K562 (cell line): ENCODE measurements at regions not wholly inside any gene's neighbourhood (a gene's known extent, or its start where the extent isn't known, plus 50 kb on each side); places are given as distances from the start of the nearest gene placed in this dataset.

Experiments
- ATAC-seq: fragments of 200-7000 bp; cut with Tn5 transposase; 3 replicates; pipeline ENCODE4 v1.9.1; 2020; ENCODE audit warnings: moderate library complexity
- BruUV-seq: library from RNA; stranded (reverse); fragments of 400-500 nt; replicated peaks from 2 replicates; lab custom pipeline; 2021; lab: Mats Ljungman, UMichigan
- CTCF ChIA-PET: fragments of 300-600 bp; formaldehyde crosslinking; extraction: SDS; loops from one replicate; lab custom pipeline; 2021; ENCODE audit warnings: low intra/inter-chr PET ratio; lab: Yijun Ruan, JAX
- POLR2A ChIA-PET: fragments of 300-600, 350-650 bp; sonication (Branson Sonifier 250); formaldehyde crosslinking; extraction: SDS; loops from one replicate; lab custom pipeline; 2021; ENCODE audit warnings: antibody characterized with exemption, inconsistent platforms; lab: Yijun Ruan, JAX
- DNase-seq, 4 experiments: peaks; one replicate each; pipeline versions ENCODE4 v3.0.0 to v3.0.0-alpha.2; 2011 to 2018; ENCODE audit warnings: low spot score in 3 of 4, mixed read lengths in 3 of 4; ENCODE audit errors: extremely low read depth in 1 of 4
- FAIRE-seq: peaks from 2 replicates; lab custom pipeline; 2011; peaks lifted over from hg19 to GRCh38; lab: Jason Lieb, UNC
- H2AFZ ChIP-seq: 2 replicates; pipeline ENCODE4 v1.6.0; 2011; ENCODE audit warnings: low read depth, low read length, control low read depth, inconsistent platforms
- H3K27ac ChIP-seq: fragments of 200-600 bp; 3 replicates; pipeline ENCODE4 v1.8.0; 2011; ENCODE audit warnings: low read depth, mild to moderate bottlenecking, control low read depth, inconsistent platforms, low read length, moderate library complexity, mixed read lengths; ENCODE audit errors: extremely low read depth
- H3K27me3 ChIP-seq, 2 experiments: fragments of 300-600 bp in 1 of 2; 2 replicates in 1 of 2; 3 replicates in 1 of 2; pipeline versions ENCODE4 v1.6.0 to v1.8.0; 2011; ENCODE audit warnings: inconsistent platforms in 2 of 2, low read length in 2 of 2, mild to moderate bottlenecking in 1 of 2, mixed read lengths in 1 of 2, moderate library complexity in 1 of 2; ENCODE audit not compliant: control insufficient read depth in 2 of 2, insufficient read depth in 2 of 2
- H3K36me3 ChIP-seq: fragments of 300-600 bp; 3 replicates; pipeline ENCODE4 v1.8.0; 2011; ENCODE audit warnings: mild to moderate bottlenecking, low read length, inconsistent platforms; ENCODE audit not compliant: control insufficient read depth, insufficient read depth
- H3K4me1 ChIP-seq, 2 experiments: fragments of 200-600 bp in 1 of 2; replicated peaks in 1 of 2; 2 replicates in 1 of 2; 3 replicates in 1 of 2; pipeline versions ENCODE4 v1.5.1 to v1.8.0; 2011; ENCODE audit warnings: inconsistent platforms in 2 of 2, low read length in 2 of 2, mild to moderate bottlenecking in 1 of 2, mixed read lengths in 1 of 2, moderate library complexity in 1 of 2; ENCODE audit not compliant: control insufficient read depth in 2 of 2, insufficient read depth in 2 of 2
- H3K4me2 ChIP-seq: 2 replicates; pipeline ENCODE4 v1.6.1; 2011; ENCODE audit warnings: low read length, control low read depth, inconsistent platforms, mixed read lengths; ENCODE audit not compliant: insufficient read depth
- H3K4me3 ChIP-seq: fragments of 200-600 bp; sonication (generic), shearing (Covaris generic); 2 replicates; pipeline ENCODE4 v1.5.1; 2016; ENCODE audit warnings: control low read depth, inconsistent platforms
- H3K79me2 ChIP-seq: fragments of 200-600 bp; 3 replicates; pipeline ENCODE4 v1.8.0; 2011; ENCODE audit warnings: low read length, inconsistent platforms; ENCODE audit not compliant: control insufficient read depth, insufficient read depth
- H3K9ac ChIP-seq, 2 experiments: 2 replicates each; pipeline versions ENCODE4 v1.6.0 to v1.6.1; 2011; ENCODE audit warnings: low read depth in 2 of 2, low read length in 2 of 2, control low read depth in 1 of 2, inconsistent platforms in 1 of 2, mild to moderate bottlenecking in 1 of 2, mixed read lengths in 1 of 2; ENCODE audit not compliant: insufficient read depth in 1 of 2
- H3K9me1 ChIP-seq: one replicate; pipeline ENCODE4 v1.6.0; 2011; ENCODE audit warnings: inconsistent platforms, mild to moderate bottlenecking, low read length, moderate library complexity; ENCODE audit not compliant: control insufficient read depth, insufficient read depth
- H3K9me3 ChIP-seq: replicated peaks from 2 replicates; pipeline ENCODE4 v1.5.1; 2011; ENCODE audit warnings: low read depth, low read length, inconsistent platforms; ENCODE audit not compliant: control insufficient read depth, insufficient read depth
- H4K20me1 ChIP-seq: replicated peaks from 2 replicates; pipeline ENCODE4 v1.6.1; 2011; ENCODE audit warnings: low read length, inconsistent platforms, mixed read lengths; ENCODE audit not compliant: control insufficient read depth, insufficient read depth
- ATF6 ChIP-seq: sonication (generic); formaldehyde crosslinking; IDR thresholded peaks from 2 replicates; pipeline ENCODE4 v1.4.0; 2020; ENCODE audit warnings: mild to moderate bottlenecking, missing genetic modification reagents
- ERF ChIP-seq: fragments of 450-650 bp; formaldehyde crosslinking; IDR thresholded peaks from 2 replicates; pipeline ENCODE4 v1.4.0; 2020; ENCODE audit warnings: mild to moderate bottlenecking, mixed read lengths
- FOXM1 ChIP-seq, 2 experiments: fragments of 450-650 bp in 1 of 2; sonication (generic) in 1 of 2; formaldehyde crosslinking in 1 of 2; IDR thresholded peaks; 2 replicates each; pipeline versions ENCODE4 v1.6.1 to v1.9.0; 2017 to 2022; ENCODE audit warnings: low read depth in 2 of 2, mild to moderate bottlenecking in 2 of 2, missing genetic modification reagents in 1 of 2, moderate library complexity in 1 of 2
- KLF10 ChIP-seq: fragments of 250-450 bp; sonication (Bioruptor Pico); IDR thresholded peaks from 2 replicates; pipeline ENCODE4 v1.6.1; 2021; ENCODE audit warnings: matching md5 sums
- ZNF592 ChIP-seq: fragments of 450-650 bp; IDR thresholded peaks from 2 replicates; pipeline ENCODE4 v1.6.1; 2017; ENCODE audit warnings: antibody characterized with exemption, mild to moderate bottlenecking
- WGBS: fragments of 100-300 bp; shearing (Covaris generic); methylation state at CpG from one replicate; pipeline ENCODE4 v1.1.6; 2016; ENCODE audit warnings: low coverage, mixed read lengths; ENCODE audit not compliant: insufficient coverage; ENCODE audit errors: missing lambda C conversion rate; 5-methylcytosine and 5-hydroxymethylcytosine counted together
- in situ Hi-C: fragments of 300-500 bp; cut with MboI; formaldehyde crosslinking; loops from 4 replicates; pipeline ENCODE4 v1.15.0; 2018; ENCODE audit warnings: inconsistent platforms, mixed read lengths
- intact Hi-C: fragments of 100-400 bp; cut with micrococcal nuclease; formaldehyde crosslinking; loops from 2 replicates; pipeline ENCODE4 v1.14.2; 2022

DNA sequence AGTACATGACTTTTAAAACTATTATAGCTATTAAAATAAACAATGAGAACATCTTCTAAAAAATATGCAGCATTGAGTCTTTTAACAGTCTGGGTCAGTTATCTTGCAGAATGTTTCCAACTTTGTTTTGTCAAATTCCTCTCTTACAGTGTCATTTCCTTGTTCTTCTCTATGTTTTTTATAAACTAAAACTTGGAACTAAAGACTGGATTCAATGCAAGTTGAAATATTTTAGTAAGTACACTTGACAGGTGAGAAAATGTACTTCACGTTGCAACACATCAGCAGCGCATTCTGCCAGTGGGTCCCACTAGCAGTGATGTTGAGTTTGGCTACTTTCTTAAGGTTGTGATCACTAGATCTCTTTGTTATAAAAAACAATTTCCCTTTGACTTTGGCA lies 1407.6 kb upstream of the RAG2 start:
- BruUV-seq: no TSS peak

More for the DNA sequence above, 1407.6 kb upstream of the RAG2 start:
- no peak overlapping the region for H3K4me3 ChIP-seq
- TF ChIP-seq ERF (CRISPR knock-in tag): no peak
- TF ChIP-seq FOXM1 (IDR thresholded peaks at IDR 0.05; ENCODE audit: low read depth): no peak
- TF ChIP-seq FOXM1 (CRISPR knock-in tag; IDR thresholded peaks at IDR 0.05; ENCODE audit: low read depth): no peak
- no peak for TF ChIP-seq ATF6
- no peak for TF ChIP-seq ZNF592
- TF ChIP-seq KLF10 (CRISPR knock-in tag): no peak
- TF ChIP-seq, all 486 proteins: peak for 0
- Histone ChIP-seq H3K9me1 (no peaks in the 10 kb centered on the region), H4K20me1 (no peaks in the 10 kb centered on the region), H3K36me3 (no peaks in the 10 kb centered on the region), H2AFZ (no peak overlapping the region), H3K4me2 (no peak overlapping the region), H3K27me3 (no peaks in the 10 kb centered on the region), H3K4me1 (no peaks in the 10 kb centered on the region), H3K9ac (no peak overlapping the region), H3K79me2 (no peaks in the 10 kb centered on the region), H3K9me3 (no peaks in the 10 kb centered on the region), H3K27ac (no peak overlapping the region)
- FAIRE-seq: no peak
- DNase-seq: no peak
- intact Hi-C loops (no loop called here), in situ Hi-C loops (no loop called here)
- WGBS: 7% methylated on average over 2 of the region's 2 CpGs
- ATAC-seq: no peak
- CTCF ChIA-PET: no interaction called here
- POLR2A ChIA-PET: no interaction called here
